ENCODE measurements at regions not wholly inside any gene's neighbourhood (a gene's known extent, or its start where the extent isn't known, plus 50 kb on each side); places are given as distances from the start of the nearest gene placed in this dataset.

- intact Hi-C loops (cut with DNase I): no loop called here
- no peak for DNase-seq (ENCODE audit: missing footprints)
- ATAC-seq: no peak
Observed at GRCh38 chr6:29884261-29884660, 56.6 kb downstream of the HLA-G start.

- DNase-seq (ENCODE audit: missing footprints) (no peak), ATAC-seq (no peak)
- intact Hi-C loops (cut with DNase I): loop anchor here (5.0 kb wide), 2 partner anchors 41 to 91 kb away; no protein-coding TSS in a partner anchor
Observed at GRCh38 chr6:29886701-29887100, 55.6 kb upstream of the HLA-A start.

GRCh38 chr6:29887330-29887818, 55.0 kb upstream of the HLA-A start:
- DNase-seq (ENCODE audit: missing footprints): no peak
- intact Hi-C loops (cut with DNase I): loop anchor here (5.0 kb wide), 2 partner anchors 40 to 90 kb away; no protein-coding TSS in a partner anchor
- ATAC-seq: peak; percentile 45

- peak; percentile 91 for ATAC-seq
- DNase-seq (ENCODE audit: missing footprints): peak; percentile 92
- intact Hi-C loops (cut with DNase I): loop anchor here (5.0 kb wide), 2 partner anchors 39 to 89 kb away; no protein-coding TSS in a partner anchor
Observed at GRCh38 chr6:29887819-29888776, 54.2 kb upstream of the HLA-A start.

All from Right ventricle myocardium inferior (tissue), 1 donor.